ENCODE measurements at regions not wholly inside any gene's neighbourhood (a gene's known extent, or its start where the extent isn't known, plus 50 kb on each side); places are given as distances from the start of the nearest gene placed in this dataset.

DNA sequence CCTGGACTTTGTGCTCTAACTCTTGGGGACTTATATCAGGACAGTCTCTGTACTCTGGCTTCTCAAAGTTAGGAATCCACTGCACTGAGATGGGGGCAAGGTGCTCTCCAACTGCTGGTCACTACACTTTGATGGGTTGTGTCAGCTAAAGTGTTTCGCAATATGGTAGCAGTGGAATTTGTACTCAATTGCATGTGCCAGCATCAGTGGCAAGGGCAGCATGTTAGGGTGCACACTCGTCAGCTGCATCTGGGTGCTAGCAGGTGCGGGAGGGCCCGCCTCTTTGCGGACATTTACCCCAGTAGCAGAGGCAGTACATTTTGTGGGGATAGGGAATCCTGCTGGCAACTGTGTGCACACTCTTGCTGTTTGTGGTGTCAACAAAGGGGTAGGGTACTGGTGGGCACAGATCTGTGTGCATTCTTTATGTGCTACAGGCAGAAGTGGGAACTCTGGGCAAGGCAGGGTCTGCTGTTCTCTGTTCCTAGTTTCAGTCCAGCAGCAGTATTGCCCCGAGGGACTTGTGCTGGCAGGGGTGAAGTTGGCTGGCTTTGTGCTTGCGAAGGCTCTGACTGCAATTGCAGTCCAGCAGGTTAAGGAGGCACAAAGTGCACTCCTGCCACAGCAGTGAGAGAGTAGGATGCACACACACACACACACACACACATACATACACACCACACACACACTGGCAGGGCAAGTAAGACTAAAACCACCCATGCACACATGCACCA lies 924.8 kb upstream of the CDH9 start:
- TF ChIP-seq, protein P1, sequence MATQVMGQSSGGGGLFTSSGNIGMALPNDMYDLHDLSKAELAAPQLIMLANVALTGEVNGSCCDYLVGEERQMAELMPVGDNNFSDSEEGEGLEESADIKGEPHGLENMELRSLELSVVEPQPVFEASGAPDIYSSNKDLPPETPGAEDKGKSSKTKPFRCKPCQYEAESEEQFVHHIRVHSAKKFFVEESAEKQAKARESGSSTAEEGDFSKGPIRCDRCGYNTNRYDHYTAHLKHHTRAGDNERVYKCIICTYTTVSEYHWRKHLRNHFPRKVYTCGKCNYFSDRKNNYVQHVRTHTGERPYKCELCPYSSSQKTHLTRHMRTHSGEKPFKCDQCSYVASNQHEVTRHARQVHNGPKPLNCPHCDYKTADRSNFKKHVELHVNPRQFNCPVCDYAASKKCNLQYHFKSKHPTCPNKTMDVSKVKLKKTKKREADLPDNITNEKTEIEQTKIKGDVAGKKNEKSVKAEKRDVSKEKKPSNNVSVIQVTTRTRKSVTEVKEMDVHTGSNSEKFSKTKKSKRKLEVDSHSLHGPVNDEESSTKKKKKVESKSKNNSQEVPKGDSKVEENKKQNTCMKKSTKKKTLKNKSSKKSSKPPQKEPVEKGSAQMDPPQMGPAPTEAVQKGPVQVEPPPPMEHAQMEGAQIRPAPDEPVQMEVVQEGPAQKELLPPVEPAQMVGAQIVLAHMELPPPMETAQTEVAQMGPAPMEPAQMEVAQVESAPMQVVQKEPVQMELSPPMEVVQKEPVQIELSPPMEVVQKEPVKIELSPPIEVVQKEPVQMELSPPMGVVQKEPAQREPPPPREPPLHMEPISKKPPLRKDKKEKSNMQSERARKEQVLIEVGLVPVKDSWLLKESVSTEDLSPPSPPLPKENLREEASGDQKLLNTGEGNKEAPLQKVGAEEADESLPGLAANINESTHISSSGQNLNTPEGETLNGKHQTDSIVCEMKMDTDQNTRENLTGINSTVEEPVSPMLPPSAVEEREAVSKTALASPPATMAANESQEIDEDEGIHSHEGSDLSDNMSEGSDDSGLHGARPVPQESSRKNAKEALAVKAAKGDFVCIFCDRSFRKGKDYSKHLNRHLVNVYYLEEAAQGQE (IDR thresholded peaks at IDR 0.05; ENCODE audit: insufficient replicate concordance, low read depth), result no peak
- TF ChIP-seq, protein P2, sequence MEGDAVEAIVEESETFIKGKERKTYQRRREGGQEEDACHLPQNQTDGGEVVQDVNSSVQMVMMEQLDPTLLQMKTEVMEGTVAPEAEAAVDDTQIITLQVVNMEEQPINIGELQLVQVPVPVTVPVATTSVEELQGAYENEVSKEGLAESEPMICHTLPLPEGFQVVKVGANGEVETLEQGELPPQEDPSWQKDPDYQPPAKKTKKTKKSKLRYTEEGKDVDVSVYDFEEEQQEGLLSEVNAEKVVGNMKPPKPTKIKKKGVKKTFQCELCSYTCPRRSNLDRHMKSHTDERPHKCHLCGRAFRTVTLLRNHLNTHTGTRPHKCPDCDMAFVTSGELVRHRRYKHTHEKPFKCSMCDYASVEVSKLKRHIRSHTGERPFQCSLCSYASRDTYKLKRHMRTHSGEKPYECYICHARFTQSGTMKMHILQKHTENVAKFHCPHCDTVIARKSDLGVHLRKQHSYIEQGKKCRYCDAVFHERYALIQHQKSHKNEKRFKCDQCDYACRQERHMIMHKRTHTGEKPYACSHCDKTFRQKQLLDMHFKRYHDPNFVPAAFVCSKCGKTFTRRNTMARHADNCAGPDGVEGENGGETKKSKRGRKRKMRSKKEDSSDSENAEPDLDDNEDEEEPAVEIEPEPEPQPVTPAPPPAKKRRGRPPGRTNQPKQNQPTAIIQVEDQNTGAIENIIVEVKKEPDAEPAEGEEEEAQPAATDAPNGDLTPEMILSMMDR (IDR thresholded peaks at IDR 0.05; ENCODE audit: insufficient read depth, low read length), result no peak
- TF ChIP-seq POLR2AphosphoS5 (IDR thresholded peaks at IDR 0.05; ENCODE audit: low read depth), result no peak

Data from HL-60 (cell line).